Esophagus mucosa (tissue), 1 donor: ENCODE measurements at regions not wholly inside any gene's neighbourhood (a gene's known extent, or its start where the extent isn't known, plus 50 kb on each side); places are given as distances from the start of the nearest gene placed in this dataset.
A peak's percentile ranks its signal among the peaks of the same experiment; 100 is the strongest.

Experiments used
- ATAC-seq: fragments of 200-7000 bp; cut with Tn5 transposase; one replicate; pipeline ENCODE4 v1.9.1; 2020
- donor health status: DM: yes; HTN: yes; CAD: no.

- ATAC-seq = no peak
Observed at GRCh38 chr4:149931431-149931830, 115.8 kb upstream of the IQCM start.

GRCh38 chr4:149932188-149932587 is 116.5 kb upstream of the IQCM start:
- no peak for ATAC-seq

GRCh38 chr4:149933120-149933519 is 117.5 kb upstream of the IQCM start:
- no peak for ATAC-seq

GRCh38 chr4:149933883-149934282 is 118.2 kb upstream of the IQCM start:
- no peak for ATAC-seq

- no peak for ATAC-seq
Observed at GRCh38 chr4:149949381-149949780, 128.9 kb upstream of the DCLK2 start.

GRCh38 chr4:149951152-149951900 is 126.9 kb upstream of the DCLK2 start:
- no peak for ATAC-seq

GRCh38 chr4:149952101-149952500 is 126.1 kb upstream of the DCLK2 start:
- no peak for ATAC-seq

GRCh38 chr4:149952716-149953115 is 125.5 kb upstream of the DCLK2 start:
- no peak for ATAC-seq

- no peak for ATAC-seq
Observed at GRCh38 chr4:149955780-149956390, 122.4 kb upstream of the DCLK2 start.

GRCh38 chr4:149956678-149957077 is 121.6 kb upstream of the DCLK2 start:
- ATAC-seq = no peak

- ATAC-seq = no peak
Observed at GRCh38 chr4:149961876-149962597, 116.2 kb upstream of the DCLK2 start.

- ATAC-seq = peak; percentile 71
Observed at GRCh38 chr4:149964001-149964796, 114.0 kb upstream of the DCLK2 start.

GRCh38 chr4:149965206-149965605 is 113.0 kb upstream of the DCLK2 start:
- no peak for ATAC-seq

- no peak for ATAC-seq
Observed at GRCh38 chr4:149972407-149972806, 105.8 kb upstream of the DCLK2 start.

GRCh38 chr4:149973181-149973580 is 105.1 kb upstream of the DCLK2 start:
- ATAC-seq = no peak

GRCh38 chr4:149975172-149975571 is 103.1 kb upstream of the DCLK2 start:
- ATAC-seq = no peak

- ATAC-seq = no peak
Observed at GRCh38 chr4:149980121-149980682, 98.0 kb upstream of the DCLK2 start.

- ATAC-seq = peak; percentile 61
Observed at GRCh38 chr4:149980941-149981340, 97.3 kb upstream of the DCLK2 start.

- ATAC-seq = no peak
Observed at GRCh38 chr4:149983401-149983800, 94.8 kb upstream of the DCLK2 start.

- no peak for ATAC-seq
Observed at GRCh38 chr4:149983931-149984330, 94.3 kb upstream of the DCLK2 start.

GRCh38 chr4:149985981-149986380 is 92.3 kb upstream of the DCLK2 start:
- no peak for ATAC-seq

- ATAC-seq = no peak
Observed at GRCh38 chr4:149986917-149987316, 91.3 kb upstream of the DCLK2 start.
